HG03432 (cell line): ENCODE measurements at regions not wholly inside any gene's neighbourhood (a gene's known extent, or its start where the extent isn't known, plus 50 kb on each side); places are given as distances from the start of the nearest gene placed in this dataset.

Experiments
- ATAC-seq: cut with Tn5 transposase; IDR thresholded peaks from one replicate; pipeline ENCODE4 v1.9.1; 2021; ENCODE audit warnings: mild to moderate bottlenecking, moderate library complexity; ENCODE audit not compliant: unreplicated experiment

DNA sequence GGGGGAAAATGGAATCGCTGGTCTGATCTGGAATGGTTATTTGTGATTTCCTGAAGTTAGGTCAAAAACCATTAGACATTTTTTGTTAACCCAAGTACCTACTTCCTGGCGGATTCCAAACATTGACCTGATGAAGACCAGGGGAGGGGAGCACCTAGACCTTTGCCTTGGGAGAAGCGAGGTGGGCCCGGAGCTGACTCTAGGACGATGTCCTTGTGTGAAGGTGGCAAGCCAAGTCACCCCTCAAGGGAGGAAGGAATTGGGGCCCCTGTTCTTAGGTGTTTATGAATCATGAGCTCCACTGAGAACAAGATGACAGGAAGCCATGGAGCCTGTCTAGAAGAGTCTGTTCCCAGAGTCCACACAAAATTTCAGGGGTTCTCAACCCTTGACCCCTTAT is 204.9 kb upstream of the FOXF1 start:
- ATAC-seq = no peak

DNA sequence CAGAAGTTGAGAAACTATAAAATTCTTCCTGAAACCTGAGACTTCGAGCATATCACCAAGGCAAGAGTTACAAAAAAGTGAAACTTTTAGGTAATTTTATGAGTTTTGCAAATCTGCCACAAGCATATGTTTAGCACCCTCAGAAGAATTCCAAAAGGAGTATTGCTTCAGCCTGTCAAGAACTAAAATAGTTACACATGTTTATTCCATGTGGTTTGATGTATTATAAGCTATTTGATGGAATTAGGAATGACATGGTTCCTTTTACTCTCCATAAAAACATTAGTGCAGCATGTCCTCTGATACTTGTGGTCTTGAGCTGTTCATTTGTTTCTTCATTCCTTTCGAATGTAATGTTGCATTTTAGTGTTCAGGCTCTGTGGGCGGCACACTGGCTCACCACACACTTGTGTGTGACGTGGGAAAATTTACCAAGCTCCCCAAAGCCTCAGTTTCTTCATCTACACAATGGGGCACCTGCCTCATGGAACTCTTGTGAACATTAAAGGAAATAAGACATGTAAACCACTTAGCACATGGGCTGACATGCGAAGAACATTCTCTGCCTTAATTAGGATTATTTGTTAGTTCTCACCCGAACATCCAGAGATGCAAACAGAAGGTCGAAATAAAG is 204.2 kb upstream of the FOXF1 start:
- no peak for ATAC-seq

GRCh38 chr16:86306811-86307513 is 203.4 kb upstream of the FOXF1 start:
- ATAC-seq = no peak

GRCh38 chr16:86307514-86307903 is 202.8 kb upstream of the FOXF1 start:
- no peak for ATAC-seq

DNA sequence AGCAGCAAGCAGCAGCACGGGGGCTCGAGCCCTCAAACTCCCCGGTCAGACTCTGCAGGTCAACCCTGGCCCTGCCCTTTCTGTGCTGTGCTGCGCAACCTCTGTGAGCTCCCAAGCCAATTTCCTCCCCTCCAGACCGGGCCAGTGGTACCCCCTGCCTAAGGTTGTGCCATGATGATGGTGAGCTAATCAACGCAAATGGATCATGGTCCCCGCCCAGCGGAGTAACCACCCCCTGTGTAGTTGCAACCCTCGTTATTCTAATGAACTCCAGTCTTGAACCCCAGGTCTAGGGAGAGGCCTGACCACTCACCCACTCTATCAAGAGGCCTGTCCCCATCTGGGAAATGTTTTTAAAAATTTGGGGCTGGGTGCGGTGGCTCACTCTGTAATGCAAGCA is 201.8 kb upstream of the FOXF1 start:
- no peak for ATAC-seq

GRCh38 chr16:86313631-86314030 is 196.7 kb upstream of the FOXF1 start:
- ATAC-seq = no peak

DNA sequence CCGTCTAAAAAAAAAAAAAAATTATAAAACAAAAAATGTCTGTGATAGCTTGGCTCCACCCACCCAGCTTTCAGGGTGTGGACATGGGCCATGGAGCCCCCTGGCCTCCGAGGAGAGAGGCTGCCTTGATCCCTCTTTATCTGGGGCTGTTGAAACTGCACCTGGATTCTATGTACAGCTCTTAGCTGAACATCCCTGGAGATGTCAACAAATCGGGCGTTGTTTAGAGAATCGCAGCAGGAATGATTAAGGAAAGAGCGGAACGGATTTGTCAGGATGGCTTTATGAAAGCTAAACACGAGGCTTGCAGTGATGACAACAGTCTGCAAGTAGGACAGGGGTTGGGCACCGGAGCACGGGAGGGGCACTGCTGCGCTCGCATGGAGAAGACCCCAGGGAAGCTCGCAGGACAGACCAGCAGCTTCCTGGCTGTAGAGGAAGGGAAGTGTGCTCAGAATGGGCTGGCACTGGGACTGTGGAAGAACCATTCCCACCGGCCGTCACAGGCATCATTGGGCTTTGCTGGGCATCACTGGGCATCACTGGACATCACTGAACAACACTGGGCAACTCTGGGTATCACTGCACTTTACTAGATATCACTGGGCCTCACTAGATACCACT is 195.8 kb upstream of the FOXF1 start:
- no peak for ATAC-seq

- ATAC-seq = no peak
These were observed 193.1 kb upstream of the FOXF1 start for GRCh38 chr16:86316967-86317812.

DNA sequence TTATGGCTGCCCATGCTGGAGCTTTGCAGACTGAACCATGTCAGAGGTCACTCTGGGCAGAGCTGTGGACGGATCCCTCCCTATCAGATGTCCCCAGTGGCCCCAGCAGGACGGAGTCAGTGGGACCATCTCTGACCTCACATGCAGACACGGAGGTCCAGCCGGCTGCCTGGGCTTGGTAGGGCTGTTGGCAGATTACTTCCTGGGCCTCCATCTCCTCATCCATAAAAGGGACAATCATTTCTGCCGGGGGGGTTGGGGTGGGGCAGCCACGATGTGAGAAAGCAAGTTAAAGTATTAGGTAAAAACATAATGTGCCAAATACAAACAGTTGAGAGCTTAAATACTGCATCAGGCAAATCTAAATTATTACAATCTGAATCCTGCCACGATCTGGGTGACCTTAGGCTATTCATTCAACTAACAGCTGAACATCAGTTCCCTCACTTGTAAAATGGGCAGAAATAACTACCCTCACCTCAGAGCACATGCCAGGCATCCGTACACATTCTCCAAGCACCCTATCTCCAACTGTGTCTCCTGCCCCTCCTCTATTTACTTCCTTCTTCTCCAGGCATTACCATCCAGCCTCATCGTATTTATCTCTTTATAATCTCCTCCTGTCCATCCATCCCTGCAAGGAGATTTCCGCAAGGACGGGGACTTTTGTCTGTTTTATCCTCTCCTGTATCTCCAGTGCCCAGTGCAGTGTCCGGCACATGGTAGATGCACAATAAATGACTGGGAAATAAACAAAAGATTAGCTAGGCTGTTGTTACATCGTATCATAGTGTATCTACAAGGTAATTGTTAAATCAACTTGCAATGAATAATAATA is 192.3 kb upstream of the FOXF1 start:
- no peak for ATAC-seq

GRCh38 chr16:86319585-86320236 is 190.6 kb upstream of the FOXF1 start:
- ATAC-seq = no peak

DNA sequence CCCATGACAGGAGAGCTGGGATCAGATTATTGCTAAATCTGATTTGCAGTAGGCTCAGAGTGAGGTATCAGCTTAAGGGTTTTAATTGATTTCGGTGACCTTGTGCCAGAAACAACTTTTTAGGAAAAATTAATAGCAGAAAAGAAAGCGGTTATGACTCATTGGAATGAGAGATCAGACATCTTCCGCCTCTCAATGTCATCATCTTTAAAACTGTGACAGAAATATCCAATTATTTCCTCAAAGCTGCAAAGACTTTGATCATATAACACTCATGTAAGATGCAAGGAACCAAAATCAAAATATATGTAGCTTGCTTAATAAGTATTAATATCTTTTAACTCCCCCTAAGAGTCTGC is 190.1 kb upstream of the FOXF1 start:
- no peak for ATAC-seq

DNA sequence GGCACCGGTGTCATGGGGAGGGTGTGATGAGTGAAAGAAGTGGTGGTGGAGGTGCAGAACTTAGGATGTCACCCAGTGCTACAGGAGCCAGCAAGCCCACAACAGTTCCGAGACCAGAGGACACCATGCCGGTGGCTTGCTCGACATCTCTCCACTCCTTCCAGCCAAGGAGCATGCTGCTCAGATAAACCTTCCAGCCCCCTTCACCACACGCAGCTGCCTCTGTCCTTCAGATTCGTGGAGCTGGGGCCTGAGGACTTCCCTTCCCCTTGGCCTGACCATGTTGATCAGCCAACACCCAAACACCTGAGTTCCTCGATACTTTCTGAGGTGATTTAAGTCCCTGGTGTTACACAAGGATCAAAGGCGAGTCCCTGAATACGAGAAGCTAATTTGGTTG is 188.8 kb upstream of the FOXF1 start:
- no peak for ATAC-seq

GRCh38 chr16:86322283-86322682 is 188.0 kb upstream of the FOXF1 start:
- no peak for ATAC-seq

DNA sequence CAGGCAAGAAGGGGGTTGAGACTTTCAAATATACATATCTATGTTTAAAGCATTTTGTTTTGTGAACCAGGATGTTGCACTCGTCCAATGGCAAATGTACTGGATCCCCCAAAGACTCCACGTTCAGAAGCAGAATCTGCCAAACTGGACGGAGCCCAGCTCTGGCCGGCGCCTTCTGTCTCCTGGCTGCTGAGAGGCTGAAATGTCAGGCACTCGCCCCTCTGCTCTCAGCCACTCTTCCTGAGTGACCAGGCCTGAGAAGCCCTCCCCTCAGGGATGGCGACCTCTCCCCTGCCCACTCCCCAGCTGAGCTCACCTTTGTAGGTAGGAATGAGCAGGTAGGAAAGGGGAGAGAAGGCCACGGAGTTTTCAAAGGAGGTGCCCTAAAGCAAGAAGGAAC is 187.5 kb upstream of the FOXF1 start:
- ATAC-seq = no peak

- no peak for ATAC-seq
These were observed 186.0 kb upstream of the FOXF1 start for GRCh38 chr16:86324320-86324719.

DNA sequence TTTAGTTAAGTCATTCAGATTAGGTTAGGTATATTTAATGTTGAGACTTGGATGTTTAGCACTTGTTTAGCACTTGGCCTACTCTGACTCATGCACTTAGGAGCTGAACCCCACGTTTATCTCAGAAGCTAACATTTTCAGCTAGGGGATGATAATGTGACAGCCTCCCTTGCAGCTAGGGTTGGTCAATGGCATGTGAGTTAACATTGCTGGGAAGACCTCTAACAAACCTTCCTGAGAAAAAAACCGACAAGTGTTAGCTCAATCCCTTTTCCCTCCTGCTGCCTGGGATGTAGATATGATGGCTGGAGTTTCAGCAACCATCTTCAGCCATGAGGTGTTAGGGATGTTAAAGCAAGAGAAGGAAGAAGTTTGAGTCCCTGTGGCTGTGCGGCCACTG is 185.0 kb upstream of the FOXF1 start:
- no peak for ATAC-seq

DNA sequence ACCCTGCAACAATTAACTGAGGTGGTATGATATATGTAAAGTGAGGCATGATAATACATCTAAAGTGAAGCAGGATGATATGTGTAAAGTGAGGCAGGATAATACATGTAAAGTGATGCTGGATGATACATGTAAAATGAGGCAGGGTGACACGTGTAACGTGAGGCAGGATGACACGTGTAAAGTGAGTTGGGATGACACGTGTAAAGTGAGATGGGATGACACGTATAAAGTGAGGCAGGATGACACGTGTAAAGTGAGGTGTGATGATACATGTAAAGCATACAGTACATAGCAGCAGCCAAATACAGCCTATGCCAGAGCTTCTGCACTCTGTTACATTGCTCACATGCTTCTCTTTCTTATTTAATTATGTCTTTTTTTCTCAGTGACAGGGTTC is 184.4 kb upstream of the FOXF1 start:
- ATAC-seq = no peak

DNA sequence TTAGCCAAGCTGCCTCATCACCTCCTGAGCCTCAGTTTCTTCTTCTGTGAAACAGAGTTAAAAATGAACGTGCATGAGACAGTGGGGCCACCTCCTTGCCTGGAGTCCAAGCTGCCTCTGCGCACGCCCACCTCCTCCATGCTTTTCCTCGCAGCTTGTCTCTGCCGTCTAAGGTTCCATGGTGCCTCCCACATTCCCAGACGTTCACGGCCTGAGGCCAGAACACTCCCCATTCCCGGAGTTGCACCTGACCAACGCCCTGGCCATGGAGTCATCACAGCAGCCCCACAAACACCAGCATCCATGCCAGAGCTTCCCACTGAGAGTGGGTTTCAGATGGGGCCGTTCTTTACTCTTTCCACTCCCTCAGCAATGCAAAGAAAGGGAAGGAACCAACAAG is 183.0 kb upstream of the FOXF1 start:
- no peak for ATAC-seq

GRCh38 chr16:86330906-86331305 is 179.4 kb upstream of the FOXF1 start:
- no peak for ATAC-seq

GRCh38 chr16:86334079-86334635 is 176.2 kb upstream of the FOXF1 start:
- no peak for ATAC-seq
